T47D (cell line): ENCODE measurements at regions not wholly inside any gene's neighbourhood (a gene's known extent, or its start where the extent isn't known, plus 50 kb on each side); places are given as distances from the start of the nearest gene placed in this dataset.
"Not testable (repeated sequence)": the region's sequence is repeated elsewhere in the genome, so short reads cannot be mapped to it uniquely, and the experiment has no call there.

Experiments used
- DNase-seq, 2 experiments: peaks; one replicate each; pipeline versions ENCODE4 v3.0.0 to v3.0.0-alpha.2; 2011 to 2012; ENCODE audit warnings: low read depth in 1 of 2, low spot score in 1 of 2
- JUND ChIP-seq: IDR thresholded peaks from 2 replicates; pipeline ENCODE4 v1.6.1; 2012; ENCODE audit warnings: low read depth
- in situ Hi-C: cut with HindIII; loops from 2 replicates; pipeline ENCODE4 v1.10.0; 2016; ENCODE audit warnings: low sequenced_read_pairs, low pct_unique_long_range_greater_than_20kb

DNA sequence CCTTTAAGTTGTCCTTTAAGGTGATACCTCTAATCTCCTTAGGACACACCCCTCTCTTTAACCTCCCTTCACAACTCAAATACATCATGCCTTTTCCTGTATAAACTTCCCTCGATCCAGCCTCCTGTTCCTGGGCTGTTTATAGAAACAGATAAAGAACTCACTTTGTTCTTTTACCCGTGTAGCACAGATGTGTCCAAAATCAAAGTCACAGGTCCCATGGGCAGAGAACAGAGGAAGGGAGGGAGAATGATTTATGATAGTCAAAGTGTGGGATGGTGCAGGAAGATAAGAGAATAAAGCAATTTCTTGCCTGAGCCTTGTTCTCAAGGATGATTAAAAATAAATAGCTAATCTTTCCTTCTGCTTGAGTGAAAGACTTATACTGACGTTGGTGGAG lies 50.3 kb upstream of the CABCOCO1 start:
- DNase-seq, result no peak
- in situ Hi-C loops, result no loop called here
- no peak for TF ChIP-seq JUND

DNA sequence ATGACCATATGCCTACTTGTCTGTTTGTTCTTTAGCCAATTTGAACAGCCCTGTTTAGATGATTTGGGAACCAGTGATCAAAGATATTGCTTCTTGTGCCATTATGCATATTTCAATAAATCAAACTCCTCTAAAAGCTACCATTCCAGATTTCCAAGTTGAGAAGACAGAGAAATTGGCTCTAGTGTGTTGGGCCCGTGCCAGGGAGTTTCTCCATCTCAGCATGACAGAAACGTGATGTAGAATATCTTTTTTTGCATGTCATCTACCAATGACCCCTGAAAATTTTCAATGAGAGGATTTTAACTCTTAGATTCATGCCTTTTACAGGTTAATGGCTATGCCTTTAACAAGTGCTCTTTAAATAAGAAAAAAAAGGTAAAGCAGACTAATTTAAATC lies 50.7 kb upstream of the CABCOCO1 start:
- DNase-seq, result peak in 1 of 2 experiments; percentile 47

DNA sequence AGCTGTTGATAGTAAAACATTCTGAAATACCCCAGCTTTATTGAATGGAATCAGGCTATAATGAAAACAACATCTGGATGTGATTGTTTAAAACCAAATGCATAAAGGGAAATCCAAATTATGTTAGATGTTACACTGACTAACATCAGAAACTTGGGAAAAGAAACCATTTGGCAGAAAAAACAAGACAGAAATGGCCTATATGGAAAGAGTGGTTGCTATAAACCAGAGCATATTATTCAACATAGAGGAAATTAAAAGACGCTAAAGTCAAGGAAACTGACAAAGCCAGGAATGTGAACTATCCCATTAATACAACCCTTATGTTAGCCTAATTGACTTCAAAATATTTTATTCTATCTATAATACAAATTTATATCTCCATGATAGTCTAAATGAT lies 53.0 kb upstream of the CABCOCO1 start:
- in situ Hi-C loops, result no loop called here
- no peak for TF ChIP-seq JUND

More for the DNA sequence above, 50.7 kb upstream of the CABCOCO1 start:
- no peak for TF ChIP-seq JUND
- in situ Hi-C loops, result no loop called here

DNA sequence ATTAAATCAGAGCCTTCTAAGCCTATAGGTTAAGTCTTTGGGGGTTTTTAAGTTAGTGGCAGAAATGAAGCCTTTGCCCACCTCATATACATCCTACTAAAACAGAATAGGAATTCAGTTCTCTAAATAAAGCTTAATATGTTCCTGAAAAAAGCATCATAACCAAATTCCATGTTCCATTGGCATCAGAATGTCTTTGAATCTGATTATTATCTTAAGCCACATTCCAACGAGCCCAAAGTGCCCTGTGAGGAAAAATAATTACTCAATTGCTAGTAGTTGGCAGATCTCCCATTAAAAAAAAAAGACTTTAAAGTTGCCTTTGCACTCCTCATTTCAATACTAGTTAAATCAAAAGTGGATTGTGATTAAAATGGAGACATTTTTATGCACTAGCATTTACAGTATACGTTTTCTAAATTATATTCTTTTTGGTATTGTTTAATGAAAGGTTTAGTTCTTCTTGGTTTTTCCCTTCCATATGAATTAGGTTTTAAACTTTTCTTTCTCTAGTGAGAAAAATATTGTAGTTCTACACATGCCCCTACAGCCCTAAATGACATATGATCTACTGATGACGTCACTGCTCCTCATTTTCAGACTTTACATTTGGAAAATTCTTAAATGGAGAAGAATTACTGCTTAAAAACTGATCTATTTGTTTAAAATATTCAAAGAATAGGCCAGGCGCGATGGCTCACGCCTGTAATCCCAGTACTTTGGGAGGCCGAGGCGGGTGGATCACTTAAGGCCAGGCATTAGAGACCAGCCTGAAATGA lies 54.3 kb upstream of the CABCOCO1 start:
- DNase-seq, result no peak
- TF ChIP-seq JUND, result no peak
- in situ Hi-C loops, result no loop called here

More for the DNA sequence above, 53.0 kb upstream of the CABCOCO1 start:
- DNase-seq, result no peak

- TF ChIP-seq JUND, result no peak
- DNase-seq, result peak in 1 of 2 experiments; percentile 42
- in situ Hi-C loops, result no loop called here
Measured at GRCh38 chr10:61606959-61607907, 55.5 kb upstream of the CABCOCO1 start.

- in situ Hi-C loops, result no loop called here
- no peak for DNase-seq
- no peak for TF ChIP-seq JUND
Measured at GRCh38 chr10:61605221-61605620, 57.5 kb upstream of the CABCOCO1 start.

GRCh38 chr10:61600399-61600798 lies 62.3 kb upstream of the CABCOCO1 start:
- no peak for TF ChIP-seq JUND
- in situ Hi-C loops, result no loop called here
- no peak for DNase-seq

DNA sequence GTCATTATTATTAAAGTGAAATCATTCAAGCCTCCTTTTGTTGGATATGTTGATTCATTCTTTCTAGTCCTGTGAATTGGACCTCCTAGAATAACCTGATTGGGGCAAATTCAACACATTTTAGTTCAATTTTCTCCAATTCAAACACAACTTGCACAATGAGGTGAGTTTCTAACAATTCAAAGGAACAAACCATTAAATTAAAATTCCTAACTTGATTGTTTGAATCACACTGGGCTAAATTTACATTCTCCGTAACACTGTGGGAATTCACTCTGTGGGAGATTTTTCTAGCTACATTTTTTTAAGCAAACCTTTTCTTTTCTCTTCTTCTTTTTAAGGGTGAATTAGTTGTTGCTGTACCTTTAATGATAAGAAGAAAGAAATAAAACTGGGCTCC lies 68.3 kb upstream of the CABCOCO1 start:
- no peak for TF ChIP-seq JUND
- DNase-seq, result no peak
- in situ Hi-C loops, result no loop called here

DNA sequence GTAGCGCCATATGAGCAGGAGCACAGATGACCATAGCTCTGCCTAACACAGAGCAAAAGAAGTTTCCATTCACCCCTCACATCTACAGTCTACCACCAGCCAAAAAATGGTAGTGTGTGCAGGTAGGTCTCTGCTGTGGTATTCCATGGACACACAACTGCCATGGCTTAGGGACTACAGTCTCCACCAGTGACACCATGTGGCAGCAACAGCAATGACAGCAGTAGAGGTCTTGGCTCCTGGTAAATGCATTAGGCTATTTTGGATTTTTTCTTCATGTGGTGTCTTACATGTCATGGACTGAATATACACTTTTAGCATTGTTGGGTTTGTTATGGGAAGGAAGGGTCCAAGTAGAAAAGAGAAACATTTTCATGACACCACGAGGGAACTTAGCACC lies 70.1 kb upstream of the CABCOCO1 start:
- in situ Hi-C loops, result no loop called here
- DNase-seq, result peak in 1 of 2 experiments; percentile 69
- no peak for TF ChIP-seq JUND

DNA sequence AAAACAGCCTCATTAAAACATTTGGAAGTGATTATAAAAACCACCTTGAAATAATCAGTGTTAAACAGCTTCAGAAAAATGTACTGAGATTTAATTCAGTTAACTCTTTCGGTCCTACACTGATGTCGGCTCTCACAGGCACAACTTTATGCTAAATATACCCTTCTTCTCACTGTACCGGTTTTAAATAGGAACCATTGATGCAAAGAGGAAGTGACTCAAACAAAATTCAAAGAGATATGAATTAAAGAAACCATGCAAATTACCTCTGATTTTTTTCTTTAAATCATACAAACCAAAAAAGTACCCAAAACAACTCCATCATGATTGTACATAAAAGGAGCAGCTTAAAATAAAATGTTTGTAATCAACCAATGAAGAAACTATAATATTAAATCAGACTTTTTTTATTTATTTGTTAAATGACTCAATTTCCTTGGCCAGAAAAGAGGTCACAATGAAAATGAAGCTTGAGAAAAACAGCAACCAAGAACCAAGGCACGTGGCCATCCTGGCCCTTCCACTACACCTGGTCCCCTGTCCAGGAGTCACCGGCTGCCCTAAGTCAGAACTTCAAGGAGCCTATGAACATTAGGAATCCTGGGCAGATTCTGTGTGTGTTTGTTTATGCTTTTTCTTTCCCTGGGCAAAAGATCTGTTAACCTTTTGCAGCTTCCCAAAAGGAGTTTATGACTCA lies 73.0 kb upstream of the CABCOCO1 start:
- no peak for TF ChIP-seq JUND
- in situ Hi-C loops, result no loop called here
- DNase-seq, result no peak

GRCh38 chr10:61588770-61589211 lies 73.9 kb upstream of the CABCOCO1 start:
- in situ Hi-C loops, result no loop called here
- no peak for TF ChIP-seq JUND
- DNase-seq, result no peak

GRCh38 chr10:61586829-61587228 lies 75.9 kb upstream of the CABCOCO1 start:
- DNase-seq, result no peak
- in situ Hi-C loops, result no loop called here
- TF ChIP-seq JUND, result no peak

DNA sequence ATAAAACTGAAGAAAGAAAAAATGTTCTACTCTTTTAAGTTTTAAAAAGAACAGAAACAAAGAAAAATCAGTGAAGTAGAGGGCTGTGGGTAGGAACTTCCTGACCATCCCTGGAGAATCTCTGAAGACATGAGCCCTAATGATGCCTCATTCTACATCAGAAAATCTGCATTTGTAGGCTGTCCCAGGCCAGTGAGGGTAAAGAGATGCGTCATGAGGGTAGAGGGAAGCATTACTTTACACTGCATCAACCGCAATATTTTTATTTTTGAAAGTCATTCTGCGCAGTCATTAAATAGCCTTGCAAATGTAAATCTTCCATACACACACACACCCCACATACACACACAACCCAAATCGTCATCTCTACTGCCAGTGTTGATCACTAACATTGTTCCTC lies 82.1 kb upstream of the CABCOCO1 start:
- DNase-seq, result no peak
- in situ Hi-C loops, result no loop called here
- no peak for TF ChIP-seq JUND

DNA sequence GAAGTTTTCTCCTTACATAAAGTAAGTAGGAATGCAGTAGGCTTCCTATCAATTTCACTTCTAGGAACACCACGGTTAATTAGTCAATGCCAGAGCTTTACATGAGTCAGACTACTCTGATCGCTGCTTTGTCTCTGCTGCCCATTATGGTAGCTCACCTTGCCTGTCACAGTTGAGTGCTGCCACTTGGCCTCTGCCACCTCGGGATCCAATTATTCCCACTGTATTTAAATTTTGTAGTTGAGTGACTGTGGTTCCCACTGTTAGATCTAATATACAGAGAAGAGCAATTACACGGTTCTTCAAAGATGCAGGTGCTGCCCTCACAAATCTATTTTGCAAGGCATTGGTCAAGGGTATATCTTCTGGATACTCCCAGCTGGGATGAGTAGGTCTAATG lies 92.5 kb upstream of the CABCOCO1 start:
- DNase-seq, in situ Hi-C loops: not testable (repeated sequence)
